Esophagus muscularis mucosa (tissue), 4 donors: ENCODE measurements at regions not wholly inside any gene's neighbourhood (a gene's known extent, or its start where the extent isn't known, plus 50 kb on each side); places are given as distances from the start of the nearest gene placed in this dataset.

Experiments used
- CTCF ChIP-seq, 3 experiments: fragments of 200-600 bp in 2 of 3; fragments of 450-650 bp in 1 of 3; sonication (generic) in 2 of 3; IDR thresholded peaks; one replicate each; pipeline ENCODE4 v1.5.1; 2017 to 2019; ENCODE audit warnings: antibody characterized with exemption in 3 of 3, mild to moderate bottlenecking in 2 of 3, moderate library complexity in 1 of 3
- EP300 ChIP-seq: sonication (generic); formaldehyde crosslinking; IDR thresholded peaks from one replicate; pipeline ENCODE4 v1.6.1; 2017; ENCODE audit warnings: antibody characterized with exemption
- POLR2A ChIP-seq: fragments of 450-650 bp; IDR thresholded peaks from one replicate; pipeline ENCODE4 v1.6.1; 2017; ENCODE audit warnings: antibody characterized with exemption, moderate library complexity, mild to moderate bottlenecking, low read depth
- POLR2AphosphoS5 ChIP-seq, 2 donors: sonication (generic); formaldehyde crosslinking; IDR thresholded peaks; one replicate each; pipeline ENCODE4 v1.6.1; 2017; ENCODE audit warnings: antibody characterized with exemption in 2 of 2

GRCh38 chr5:168012006-168012405, 279.4 kb upstream of the WWC1 start:
- TF ChIP-seq CTCF (IDR thresholded peaks at IDR 0.05) (no peak), EP300 (no peak), POLR2AphosphoS5 (IDR thresholded peaks at IDR 0.05) (no peak), POLR2A (no peak)
